ENCODE measurements at regions not wholly inside any gene's neighbourhood (a gene's known extent, or its start where the extent isn't known, plus 50 kb on each side); places are given as distances from the start of the nearest gene placed in this dataset.

DNA sequence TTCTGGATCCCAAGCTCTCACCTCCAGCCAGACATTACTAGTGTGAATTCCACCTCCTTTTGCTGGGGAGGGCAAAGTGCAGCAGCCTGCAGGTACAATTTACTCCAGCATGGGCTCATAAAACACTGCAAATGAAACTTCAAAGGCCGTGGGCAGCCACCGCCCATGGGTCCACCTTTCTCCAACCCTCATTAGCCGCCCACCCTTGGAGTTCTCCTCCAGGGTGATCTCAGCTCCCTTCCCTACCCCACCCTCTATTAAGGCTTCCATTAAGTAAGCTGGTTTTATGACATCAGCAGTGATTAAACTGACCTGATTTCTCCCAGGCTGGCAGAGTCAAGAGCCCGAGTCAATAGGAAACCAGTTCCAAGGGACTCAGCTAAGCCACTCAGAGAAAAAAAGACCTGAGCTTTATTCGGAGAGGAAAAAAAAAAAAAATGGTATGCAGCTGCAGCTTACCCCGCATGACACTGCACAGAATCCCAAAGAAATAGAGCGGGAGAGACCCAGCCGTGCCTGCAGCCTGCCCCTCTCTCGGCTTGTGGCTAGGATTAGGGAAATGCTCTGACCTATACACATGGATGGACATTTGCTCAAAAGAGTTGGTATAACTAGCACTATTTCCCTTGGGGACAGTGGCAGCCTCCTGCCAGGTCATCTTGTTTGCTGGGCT is 319.6 kb downstream of the PTTG2 start:
- TF ChIP-seq GATA2 (IDR thresholded peaks at IDR 0.05; ENCODE audit: low read depth, low read length) (no peak), GATA3 (IDR thresholded peaks at IDR 0.05; ENCODE audit: low read depth, low read length) (no peak)

DNA sequence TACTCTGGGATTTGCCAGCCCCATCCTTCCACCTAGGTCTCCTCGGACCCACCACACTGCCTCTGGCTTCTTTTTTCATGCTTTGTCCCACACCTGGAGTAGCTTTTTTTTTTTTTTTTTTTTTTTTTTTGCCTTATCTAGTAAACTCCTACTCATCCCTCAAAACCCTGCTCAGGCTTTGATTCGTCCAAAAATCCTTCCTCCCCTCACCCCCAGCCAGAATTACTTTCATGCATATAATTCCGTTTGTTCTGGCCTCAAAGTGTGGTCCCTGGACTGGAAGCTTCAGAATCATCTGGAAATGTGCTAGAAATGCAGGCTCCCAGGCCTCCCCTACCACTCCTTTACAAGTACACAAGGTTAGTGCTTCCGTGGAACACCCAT is 320.1 kb downstream of the PTTG2 start:
- TF ChIP-seq GATA3 (IDR thresholded peaks at IDR 0.05; ENCODE audit: low read depth, low read length), result no peak
- TF ChIP-seq GATA2 (IDR thresholded peaks at IDR 0.05; ENCODE audit: low read depth, low read length), result no peak

DNA sequence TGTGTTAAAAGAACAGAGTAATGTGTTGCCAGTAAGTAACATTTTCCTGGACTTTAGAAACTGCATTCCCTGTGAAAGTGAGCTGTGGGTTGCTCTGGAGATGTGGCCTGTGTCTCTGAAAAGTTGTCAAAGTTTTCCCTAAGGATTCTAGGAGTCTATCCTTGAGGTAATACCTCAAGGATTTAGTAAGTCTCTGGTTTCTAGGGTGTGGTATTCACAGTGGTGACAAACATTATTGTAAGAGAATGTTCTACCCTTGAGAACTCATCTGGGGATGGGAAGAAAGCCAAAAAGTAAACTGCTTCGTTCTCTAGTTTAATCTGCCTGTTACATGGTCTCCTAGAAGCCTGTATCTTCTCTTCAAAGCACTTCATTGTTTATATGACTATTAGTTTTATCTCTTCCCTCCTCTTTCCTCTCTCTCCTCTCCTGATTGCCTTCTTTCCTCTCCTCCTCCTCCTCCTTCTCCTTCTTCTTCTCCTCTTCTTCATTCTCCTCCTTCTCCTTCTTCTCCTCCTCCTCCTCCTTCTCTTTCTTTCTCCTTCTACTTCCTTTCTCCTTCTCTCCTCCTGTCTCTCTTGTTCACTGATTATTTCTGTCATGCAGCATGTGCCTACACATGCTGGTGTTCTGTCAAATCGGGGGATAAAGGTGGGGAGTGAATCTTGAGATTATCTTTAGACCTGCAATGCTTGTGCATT is 321.3 kb downstream of the PTTG2 start:
- TF ChIP-seq GATA2 (IDR thresholded peaks at IDR 0.05; ENCODE audit: low read depth, low read length) (no peak), GATA3 (IDR thresholded peaks at IDR 0.05; ENCODE audit: low read depth, low read length) (no peak)

DNA sequence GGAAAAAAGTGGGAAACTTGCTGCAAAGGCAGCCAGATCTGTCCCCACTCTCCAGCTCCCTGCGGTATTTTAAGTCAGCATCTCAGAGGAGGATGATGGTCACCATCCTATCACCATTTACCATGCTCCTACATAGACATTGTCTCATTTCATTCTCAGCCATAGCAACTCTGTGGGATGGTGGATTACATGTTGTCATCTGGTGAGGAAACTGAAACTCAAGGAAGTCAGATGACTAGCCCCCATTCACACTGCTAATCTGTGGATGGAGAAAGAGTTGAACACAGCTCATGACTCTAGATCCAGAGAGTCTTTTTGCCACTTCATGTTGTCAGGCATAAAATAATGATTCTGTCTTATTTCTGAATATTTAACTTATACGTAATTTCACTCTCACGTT is 323.5 kb downstream of the PTTG2 start:
- no peak for TF ChIP-seq GATA2 (IDR thresholded peaks at IDR 0.05; ENCODE audit: low read depth, low read length)
- TF ChIP-seq GATA3 (IDR thresholded peaks at IDR 0.05; ENCODE audit: low read depth, low read length), result no peak

DNA sequence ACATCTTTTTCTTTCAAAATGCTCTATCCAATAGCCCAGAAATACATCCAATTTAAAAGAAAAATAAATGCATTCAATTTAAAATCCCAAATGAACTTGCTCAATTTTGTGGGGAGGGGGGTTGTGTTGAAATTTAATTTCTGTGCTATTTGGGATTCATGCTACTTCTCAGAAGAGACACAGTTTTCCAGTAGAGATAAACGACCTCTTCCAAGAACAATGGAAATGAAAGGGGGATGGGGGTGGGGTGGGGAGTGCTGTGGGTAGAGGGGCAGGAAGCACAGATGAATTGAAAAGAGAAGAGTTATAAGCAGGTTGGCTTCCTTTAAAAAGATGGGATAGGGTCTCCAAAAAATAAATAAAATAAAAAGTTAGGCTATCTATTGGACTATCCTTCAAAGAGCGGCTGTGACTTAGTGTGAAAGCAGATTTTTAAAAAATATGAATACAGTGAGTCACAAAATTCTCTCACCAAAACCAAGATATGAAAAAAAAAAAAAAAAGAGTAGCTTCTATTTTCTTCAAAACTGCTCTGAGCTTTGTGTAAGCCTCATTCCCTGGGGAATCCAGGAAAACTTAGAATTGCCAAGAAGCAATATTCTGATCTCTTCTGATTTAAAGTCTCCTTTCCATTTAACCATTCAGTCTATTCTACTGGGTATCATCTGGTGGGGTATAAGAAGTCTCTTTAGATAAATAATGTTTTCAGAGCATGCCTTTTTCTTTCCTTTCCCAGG is 324.3 kb downstream of the PTTG2 start:
- TF ChIP-seq GATA3 (IDR thresholded peaks at IDR 0.05; ENCODE audit: low read depth, low read length) (no peak), GATA2 (IDR thresholded peaks at IDR 0.05; ENCODE audit: low read depth, low read length) (no peak)

DNA sequence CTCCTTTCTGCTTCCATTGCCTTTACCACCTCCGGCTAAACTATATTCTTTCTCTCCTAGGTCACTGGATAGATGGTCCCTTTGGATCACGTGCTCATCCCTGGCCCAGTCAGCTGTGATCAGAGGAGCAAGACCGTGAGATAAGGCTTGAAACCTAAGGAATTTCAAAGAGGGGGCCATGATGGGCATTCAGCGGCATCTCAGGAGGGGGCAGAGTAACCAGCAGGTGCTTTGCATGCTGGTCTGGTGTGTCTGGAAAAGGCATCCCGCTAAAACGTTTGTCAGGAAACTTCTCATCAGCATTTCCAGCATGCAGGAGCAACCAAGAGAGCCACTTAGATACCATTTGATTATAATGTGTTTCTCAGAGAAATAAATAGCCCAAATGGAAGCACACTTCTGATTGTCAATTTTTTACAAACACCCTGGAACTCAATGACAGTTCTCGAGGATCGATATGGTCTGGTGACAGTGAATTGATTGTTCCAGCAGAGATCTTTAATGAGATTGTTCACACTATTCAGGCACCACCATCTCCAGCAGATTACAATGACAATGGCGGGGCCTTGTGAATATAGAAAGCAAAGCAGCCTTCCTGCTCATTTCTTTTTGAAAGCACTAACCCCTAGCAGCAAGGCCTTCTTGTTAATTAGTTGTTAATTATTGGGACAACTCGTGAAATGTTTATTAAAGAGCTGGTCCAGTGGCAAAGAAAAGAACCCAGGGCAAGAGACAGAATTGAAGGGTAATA is 327.1 kb downstream of the PTTG2 start:
- TF ChIP-seq GATA2 (IDR thresholded peaks at IDR 0.05; ENCODE audit: low read depth, low read length) (no peak), GATA3 (IDR thresholded peaks at IDR 0.05; ENCODE audit: low read depth, low read length) (no peak)

DNA sequence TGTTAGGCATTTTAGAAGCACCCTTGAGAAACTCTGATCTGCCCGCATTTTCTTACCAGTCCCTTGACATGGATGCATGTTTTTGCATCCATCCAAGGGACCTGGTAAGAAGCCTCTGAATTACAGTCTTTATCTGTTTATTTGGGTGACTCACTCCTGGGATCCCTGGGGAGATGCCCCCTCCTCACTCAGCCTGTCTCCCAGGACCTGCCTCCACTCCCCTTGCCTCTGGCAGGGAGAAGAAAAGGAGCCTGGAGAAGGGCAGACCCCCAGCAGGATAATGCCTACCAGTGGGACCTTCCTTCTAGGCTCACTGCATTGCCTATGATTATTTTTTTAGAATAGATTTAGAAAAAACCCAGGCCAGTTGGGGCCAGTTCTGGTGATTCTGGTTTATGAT is 329.4 kb downstream of the PTTG2 start:
- TF ChIP-seq GATA3 (IDR thresholded peaks at IDR 0.05; ENCODE audit: low read depth, low read length), result no peak
- no peak for TF ChIP-seq GATA2 (IDR thresholded peaks at IDR 0.05; ENCODE audit: low read depth, low read length)

DNA sequence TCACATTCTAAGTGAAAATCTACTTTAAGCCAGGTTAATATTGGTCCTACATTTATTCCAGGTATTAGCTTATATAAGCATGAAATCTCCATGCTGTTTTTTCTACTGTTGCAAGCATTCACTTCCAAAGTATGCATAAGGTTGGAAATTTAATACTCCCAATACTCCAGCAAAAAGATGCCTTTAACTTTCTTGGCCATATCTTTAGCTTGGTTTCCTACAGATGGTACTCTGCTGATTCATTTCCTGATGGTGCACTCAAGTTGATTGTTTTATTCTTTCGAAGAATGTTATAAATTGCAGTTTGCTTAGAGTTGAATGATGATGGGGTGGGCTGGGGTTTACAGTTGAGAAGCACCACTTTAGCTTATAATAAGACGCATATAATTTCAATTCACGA is 330.2 kb downstream of the PTTG2 start:
- TF ChIP-seq GATA2 (IDR thresholded peaks at IDR 0.05; ENCODE audit: low read depth, low read length), result no peak
- no peak for TF ChIP-seq GATA3 (IDR thresholded peaks at IDR 0.05; ENCODE audit: low read depth, low read length)

DNA sequence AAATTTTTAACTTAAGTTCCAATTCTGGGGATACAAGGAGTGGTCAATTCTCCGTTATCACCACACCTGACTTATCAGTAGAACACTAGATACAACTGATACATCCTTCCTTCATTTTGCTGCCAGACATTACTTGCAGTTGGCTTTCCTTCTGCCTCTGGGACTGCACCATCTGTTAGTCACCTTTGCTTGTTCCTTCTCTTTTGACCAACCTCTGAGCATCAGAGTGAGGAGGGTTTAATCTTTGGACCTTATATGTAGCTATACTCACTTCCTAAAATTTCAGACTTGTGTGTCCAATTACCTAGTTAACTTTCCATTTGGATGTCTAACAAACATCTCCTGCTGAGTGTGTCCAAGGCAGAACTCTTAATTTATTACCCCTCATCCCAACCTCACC is 330.7 kb downstream of the PTTG2 start:
- TF ChIP-seq GATA2 (IDR thresholded peaks at IDR 0.05; ENCODE audit: low read depth, low read length) (no peak), GATA3 (IDR thresholded peaks at IDR 0.05; ENCODE audit: low read depth, low read length) (no peak)

DNA sequence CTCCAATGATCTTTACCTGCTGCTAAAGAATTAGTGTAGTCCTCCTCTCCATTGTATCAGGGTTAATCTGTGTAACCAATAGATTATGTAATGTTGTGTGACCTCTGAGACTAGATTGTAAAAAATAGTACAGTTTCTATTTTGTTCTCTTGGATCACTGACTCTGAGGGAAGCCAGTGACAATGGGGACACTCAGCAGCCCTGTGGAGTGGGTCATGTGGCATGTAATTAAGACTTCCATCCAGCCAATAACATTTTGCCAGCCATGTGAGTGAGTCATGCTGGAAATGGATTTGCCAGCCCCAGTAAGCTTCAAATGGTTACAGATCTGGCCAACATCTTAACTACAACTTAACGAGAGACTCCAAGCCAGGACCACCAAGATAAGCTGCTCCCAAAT is 332.3 kb downstream of the PTTG2 start:
- TF ChIP-seq GATA2 (IDR thresholded peaks at IDR 0.05; ENCODE audit: low read depth, low read length) (no peak), GATA3 (IDR thresholded peaks at IDR 0.05; ENCODE audit: low read depth, low read length) (no peak)

DNA sequence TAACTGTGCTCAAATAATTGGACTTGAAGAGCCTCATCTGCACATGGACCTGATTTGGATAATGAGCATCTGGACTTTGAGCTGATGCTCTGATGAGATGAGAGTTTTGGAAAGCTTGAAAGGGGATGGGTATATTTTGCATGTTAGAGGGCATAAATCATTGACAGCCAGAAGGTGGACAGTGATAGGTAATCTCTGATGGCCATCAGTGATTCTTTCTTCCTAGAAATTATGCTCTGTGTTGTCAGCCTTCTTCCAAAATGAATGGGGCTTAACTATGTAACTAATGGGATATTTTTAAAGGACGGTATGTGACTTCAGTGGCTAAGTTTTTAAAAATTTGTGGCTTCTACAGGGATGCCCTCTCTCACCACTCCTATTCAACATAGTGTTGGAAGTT is 334.0 kb downstream of the PTTG2 start:
- no peak for TF ChIP-seq GATA3 (IDR thresholded peaks at IDR 0.05; ENCODE audit: low read depth, low read length)
- TF ChIP-seq GATA2 (IDR thresholded peaks at IDR 0.05; ENCODE audit: low read depth, low read length), result no peak; the same call in 1 of the 2 replicates

DNA sequence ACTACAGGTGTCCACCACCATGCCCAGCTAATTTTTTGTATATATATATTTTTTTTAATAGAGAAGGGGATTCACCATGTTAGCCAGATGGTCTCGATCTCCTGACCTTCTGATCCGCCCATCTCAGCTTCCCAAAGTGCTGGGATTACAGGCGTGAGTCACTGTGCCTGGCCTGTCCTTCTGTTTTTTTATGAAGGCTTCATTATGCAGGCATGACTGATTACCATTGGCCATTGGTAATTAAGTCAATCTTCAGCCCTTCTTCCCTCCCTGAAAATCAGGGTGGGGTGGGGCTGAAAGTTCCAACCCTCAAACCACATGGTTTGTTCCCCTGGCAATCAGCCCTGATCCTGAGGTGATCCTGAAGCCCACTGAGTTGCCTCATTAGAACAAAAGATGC is 336.9 kb downstream of the PTTG2 start:
- no peak for TF ChIP-seq GATA2 (IDR thresholded peaks at IDR 0.05; ENCODE audit: low read depth, low read length)
- TF ChIP-seq GATA3 (IDR thresholded peaks at IDR 0.05; ENCODE audit: low read depth, low read length), result no peak

DNA sequence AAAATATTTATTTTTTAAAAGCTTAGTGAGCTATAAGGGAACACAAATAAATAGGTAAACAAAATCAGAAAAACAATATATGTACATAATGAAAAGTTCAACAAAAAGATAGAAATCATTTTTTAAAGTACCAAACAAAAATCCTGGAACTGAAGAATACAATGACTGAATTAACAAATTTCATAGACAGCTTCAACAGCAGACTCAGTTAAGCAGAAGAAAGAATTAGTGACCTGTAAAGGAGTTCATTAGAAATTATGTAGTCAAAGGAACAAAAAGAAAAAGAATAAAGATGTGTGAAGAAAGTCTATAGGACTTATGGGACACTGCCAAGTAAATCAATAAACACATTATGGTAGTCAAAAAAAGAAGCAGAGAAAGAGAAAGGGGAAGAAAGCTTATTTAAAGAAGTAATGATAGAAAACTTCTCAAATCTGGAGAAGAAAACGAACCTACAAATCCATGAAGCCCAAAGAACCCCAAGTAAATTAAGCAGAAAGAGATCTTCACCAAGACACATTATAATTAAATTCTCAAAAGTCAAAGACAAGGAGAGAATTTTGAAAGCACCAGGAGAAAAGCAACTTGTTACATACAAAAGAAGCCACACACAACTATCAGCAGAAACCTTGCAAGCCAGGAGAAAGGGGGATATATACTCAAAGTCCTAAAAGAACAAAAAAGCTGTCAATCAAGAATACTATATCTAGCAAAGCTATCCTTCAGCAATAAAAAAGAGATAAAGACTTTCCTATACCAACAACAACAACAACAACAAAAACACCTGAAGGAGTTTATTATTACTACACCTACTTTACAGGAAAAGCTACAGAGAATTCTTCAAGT is 338.9 kb downstream of the PTTG2 start:
- TF ChIP-seq GATA2 (IDR thresholded peaks at IDR 0.05; ENCODE audit: low read depth, low read length), result no peak
- TF ChIP-seq GATA3 (IDR thresholded peaks at IDR 0.05; ENCODE audit: low read depth, low read length), result no peak

Data from SH-SY5Y (cell line).